ENCODE measurements at regions not wholly inside any gene's neighbourhood (a gene's known extent, or its start where the extent isn't known, plus 50 kb on each side); places are given as distances from the start of the nearest gene placed in this dataset.

DNA sequence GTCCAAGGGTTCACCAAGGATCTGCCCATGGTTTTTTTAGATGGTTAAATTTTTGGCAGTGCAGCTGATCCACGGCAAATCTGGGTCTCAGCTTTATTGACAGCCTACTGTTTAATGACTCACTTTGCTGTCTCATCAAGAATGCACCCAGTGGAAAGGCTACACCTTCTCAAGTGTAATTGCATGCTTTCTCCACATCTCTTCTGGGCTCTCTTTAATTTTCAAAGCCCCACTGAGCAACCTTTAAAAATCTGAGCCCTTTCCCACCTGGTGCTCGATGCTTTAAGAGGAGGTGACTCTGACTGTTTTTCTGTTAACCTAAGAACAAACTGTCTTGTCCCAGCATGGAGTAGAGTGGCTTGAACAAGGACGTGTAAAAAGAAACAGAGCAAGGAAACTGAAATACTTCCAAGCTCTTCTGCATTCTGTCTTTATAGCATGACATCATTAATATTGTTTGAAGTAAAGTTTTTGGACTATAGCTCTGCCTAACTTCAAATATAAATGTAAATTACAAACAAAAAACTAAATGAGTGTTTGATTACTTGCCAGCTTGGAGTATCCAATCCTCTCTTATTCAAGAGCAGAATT is 214.2 kb upstream of the KRR1 start:
- TF ChIP-seq, protein P1, sequence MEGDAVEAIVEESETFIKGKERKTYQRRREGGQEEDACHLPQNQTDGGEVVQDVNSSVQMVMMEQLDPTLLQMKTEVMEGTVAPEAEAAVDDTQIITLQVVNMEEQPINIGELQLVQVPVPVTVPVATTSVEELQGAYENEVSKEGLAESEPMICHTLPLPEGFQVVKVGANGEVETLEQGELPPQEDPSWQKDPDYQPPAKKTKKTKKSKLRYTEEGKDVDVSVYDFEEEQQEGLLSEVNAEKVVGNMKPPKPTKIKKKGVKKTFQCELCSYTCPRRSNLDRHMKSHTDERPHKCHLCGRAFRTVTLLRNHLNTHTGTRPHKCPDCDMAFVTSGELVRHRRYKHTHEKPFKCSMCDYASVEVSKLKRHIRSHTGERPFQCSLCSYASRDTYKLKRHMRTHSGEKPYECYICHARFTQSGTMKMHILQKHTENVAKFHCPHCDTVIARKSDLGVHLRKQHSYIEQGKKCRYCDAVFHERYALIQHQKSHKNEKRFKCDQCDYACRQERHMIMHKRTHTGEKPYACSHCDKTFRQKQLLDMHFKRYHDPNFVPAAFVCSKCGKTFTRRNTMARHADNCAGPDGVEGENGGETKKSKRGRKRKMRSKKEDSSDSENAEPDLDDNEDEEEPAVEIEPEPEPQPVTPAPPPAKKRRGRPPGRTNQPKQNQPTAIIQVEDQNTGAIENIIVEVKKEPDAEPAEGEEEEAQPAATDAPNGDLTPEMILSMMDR (IDR thresholded peaks at IDR 0.05) = no peak
- no peak for TF ChIP-seq POLR2AphosphoS5 (IDR thresholded peaks at IDR 0.05; ENCODE audit: insufficient read depth in 1 of 2, low read depth in 1 of 2)

All from vagina (tissue), 2 donors.